GM12891 (cell line): ENCODE measurements at regions not wholly inside any gene's neighbourhood (a gene's known extent, or its start where the extent isn't known, plus 50 kb on each side); places are given as distances from the start of the nearest gene placed in this dataset.

Experiments used
- PAX5 ChIP-seq: IDR thresholded peaks from 2 replicates; pipeline ENCODE4 v1.6.1; 2011; ENCODE audit warnings: low read length, moderate library complexity, mild to moderate bottlenecking; ENCODE audit not compliant: insufficient read depth, severe bottlenecking
- POLR2A ChIP-seq: IDR thresholded peaks from 2 replicates; pipeline ENCODE4 v1.6.1; 2011; ENCODE audit warnings: low read depth, low read length, control low read depth
- POLR2AphosphoS5 ChIP-seq: IDR thresholded peaks from 2 replicates; pipeline ENCODE4 v1.6.1; 2011; ENCODE audit warnings: low read depth, low read length, control low read depth
- SPI1 ChIP-seq: IDR thresholded peaks from 2 replicates; pipeline ENCODE4 v1.6.1; 2011; ENCODE audit warnings: low read depth, low read length, control low read depth
- TAF1 ChIP-seq: IDR thresholded peaks from 2 replicates; pipeline ENCODE4 v1.6.1; 2011; ENCODE audit warnings: low read depth, low read length, control low read depth

DNA sequence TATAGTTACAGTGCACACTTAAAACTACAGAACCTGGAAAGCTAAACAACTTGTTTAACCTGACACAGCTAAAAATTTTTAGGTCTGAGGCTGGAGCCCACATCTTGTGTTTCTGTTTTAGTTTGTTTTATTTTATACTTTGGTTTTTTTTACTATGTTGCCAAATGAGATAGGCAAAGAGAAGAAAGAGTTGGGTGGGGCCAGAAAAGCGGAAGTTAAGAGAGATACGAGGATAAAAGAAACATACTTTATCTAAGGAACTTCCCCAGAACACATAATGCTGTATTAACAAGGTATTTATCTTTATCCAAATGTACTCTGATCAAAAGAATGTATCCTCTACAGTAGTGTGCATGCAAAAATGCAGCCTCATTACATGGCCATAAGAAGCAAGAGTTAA lies 1145.7 kb downstream of the EPHA3 start:
- no peak for TF ChIP-seq POLR2AphosphoS5
- no peak for TF ChIP-seq TAF1
- TF ChIP-seq POLR2A, result no peak
- no peak for TF ChIP-seq SPI1
- no peak for TF ChIP-seq PAX5
